ENCODE measurements at regions not wholly inside any gene's neighbourhood (a gene's known extent, or its start where the extent isn't known, plus 50 kb on each side); places are given as distances from the start of the nearest gene placed in this dataset.

DNA sequence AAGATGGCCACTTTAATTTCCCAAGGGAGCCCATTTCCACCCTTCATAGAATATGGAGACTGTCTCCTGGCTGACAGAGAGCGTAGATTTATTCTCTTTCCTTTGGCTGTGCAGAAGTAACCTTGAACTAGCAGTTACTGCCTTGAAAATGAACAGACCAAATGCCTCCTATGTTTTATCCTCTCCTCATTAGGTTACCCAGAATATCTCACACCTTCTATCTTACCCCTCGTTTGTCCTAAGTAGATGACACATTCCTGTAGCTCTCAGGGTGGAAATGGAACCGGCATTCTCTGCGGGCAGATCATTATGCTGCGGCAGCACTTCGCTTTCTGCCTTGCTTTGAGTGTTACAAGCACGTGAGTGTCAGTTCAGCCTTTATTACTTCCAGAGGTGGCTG, 336.5 kb downstream of the DCDC2C start:
- Histone ChIP-seq H3K9me3 (ENCODE audit: control insufficient read depth, insufficient read depth, low read depth, low read length) (peaks cover 44% of the 10 kb centered on the region), H3K36me3 (ENCODE audit: control insufficient read depth, insufficient read depth, low read length) (no peaks in the 10 kb centered on the region), H3K27me3 (ENCODE audit: control insufficient read depth, insufficient read depth, low read length) (no peaks in the 10 kb centered on the region), H3K27ac (ENCODE audit: low read depth, low read length) (no peak overlapping the region), H3K9ac (ENCODE audit: low read length) (no peak overlapping the region), H3K4me1 (ENCODE audit: control insufficient read depth, insufficient read depth, low read length) (no peaks in the 10 kb centered on the region), H3K4me3 (ENCODE audit: low read depth, low read length) (no peak overlapping the region)

DNA sequence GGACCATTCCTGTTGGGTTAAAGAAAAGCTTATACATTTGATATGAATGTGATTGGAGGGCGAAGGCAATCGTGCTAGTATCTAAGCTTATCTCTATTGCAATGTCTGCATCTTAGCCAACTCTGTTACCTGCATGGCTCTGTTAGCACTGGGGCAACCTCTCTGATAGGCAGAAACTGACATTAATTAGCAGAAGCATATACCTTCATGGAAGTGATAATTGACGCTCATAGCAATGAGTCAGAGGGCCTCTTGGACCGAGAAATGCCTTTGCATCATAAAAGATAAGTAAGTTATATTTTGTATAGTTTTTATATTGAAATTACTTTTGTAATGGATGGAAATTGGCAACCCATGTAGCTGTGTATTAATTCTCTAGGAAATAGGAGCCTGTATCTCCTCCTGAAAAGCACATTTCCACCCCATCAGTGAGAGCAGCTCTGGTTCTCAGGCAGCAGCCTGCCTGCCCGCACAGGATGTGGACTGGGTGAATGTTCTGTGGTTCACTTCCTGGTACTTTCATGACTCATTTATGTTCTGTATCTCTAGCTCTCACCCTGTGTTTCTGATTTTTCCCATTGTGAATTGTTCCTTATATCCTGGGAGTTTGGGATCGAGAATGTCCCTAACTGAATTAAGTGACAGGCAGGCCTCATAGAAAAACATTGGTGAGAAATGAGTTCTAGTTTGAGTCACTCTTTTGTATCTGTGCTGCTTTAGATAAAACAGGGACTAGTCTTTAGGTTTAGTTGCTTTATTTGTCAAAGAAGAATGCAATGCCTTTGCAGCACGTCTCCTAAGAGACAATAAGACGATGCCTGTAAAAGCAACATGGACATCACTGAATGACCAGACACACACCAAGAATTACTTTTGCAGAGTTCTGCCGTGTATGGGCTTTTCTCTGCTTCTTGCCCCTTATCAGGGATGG, 344.9 kb downstream of the DCDC2C start:
- Histone ChIP-seq H3K27me3 (ENCODE audit: control insufficient read depth, insufficient read depth, low read length) (no peaks in the 10 kb centered on the region), H3K9ac (ENCODE audit: low read length) (no peak overlapping the region), H3K4me1 (ENCODE audit: control insufficient read depth, insufficient read depth, low read length) (no peaks in the 10 kb centered on the region), H3K27ac (ENCODE audit: low read depth, low read length) (no peak overlapping the region), H3K4me3 (ENCODE audit: low read depth, low read length) (no peak overlapping the region), H3K9me3 (ENCODE audit: control insufficient read depth, insufficient read depth, low read depth, low read length) (peaks cover under 1% of the 10 kb centered on the region), H3K36me3 (ENCODE audit: control insufficient read depth, insufficient read depth, low read length) (no peaks in the 10 kb centered on the region)

DNA sequence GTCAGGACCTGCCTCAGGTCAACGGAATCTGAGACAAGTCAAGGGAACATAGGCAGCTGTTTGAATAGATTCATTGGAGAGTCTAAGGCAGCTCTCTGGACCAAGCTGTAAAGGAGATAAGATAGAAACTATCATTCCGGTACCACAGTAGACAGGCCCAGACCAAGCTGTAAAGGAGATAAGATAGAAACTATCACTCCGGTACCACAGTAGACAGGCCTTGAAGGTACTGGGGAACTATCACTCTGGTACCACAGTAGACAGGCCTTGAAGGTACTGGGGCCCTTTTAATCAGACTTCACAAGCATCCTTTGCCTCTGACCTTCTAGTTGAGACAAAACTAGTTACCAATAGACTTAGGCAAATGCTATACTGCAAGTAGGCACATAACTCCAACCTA, 346.1 kb downstream of the DCDC2C start:
- Histone ChIP-seq H3K27ac (ENCODE audit: low read depth, low read length) (no peak overlapping the region), H3K36me3 (ENCODE audit: control insufficient read depth, insufficient read depth, low read length) (no peaks in the 10 kb centered on the region), H3K9ac (ENCODE audit: low read length) (no peak overlapping the region), H3K9me3 (ENCODE audit: control insufficient read depth, insufficient read depth, low read depth, low read length) (no peaks in the 10 kb centered on the region; the same call in 1 of the 2 replicates), H3K4me1 (ENCODE audit: control insufficient read depth, insufficient read depth, low read length) (no peaks in the 10 kb centered on the region), H3K27me3 (ENCODE audit: control insufficient read depth, insufficient read depth, low read length) (no peaks in the 10 kb centered on the region), H3K4me3 (ENCODE audit: low read depth, low read length) (no peak overlapping the region)

DNA sequence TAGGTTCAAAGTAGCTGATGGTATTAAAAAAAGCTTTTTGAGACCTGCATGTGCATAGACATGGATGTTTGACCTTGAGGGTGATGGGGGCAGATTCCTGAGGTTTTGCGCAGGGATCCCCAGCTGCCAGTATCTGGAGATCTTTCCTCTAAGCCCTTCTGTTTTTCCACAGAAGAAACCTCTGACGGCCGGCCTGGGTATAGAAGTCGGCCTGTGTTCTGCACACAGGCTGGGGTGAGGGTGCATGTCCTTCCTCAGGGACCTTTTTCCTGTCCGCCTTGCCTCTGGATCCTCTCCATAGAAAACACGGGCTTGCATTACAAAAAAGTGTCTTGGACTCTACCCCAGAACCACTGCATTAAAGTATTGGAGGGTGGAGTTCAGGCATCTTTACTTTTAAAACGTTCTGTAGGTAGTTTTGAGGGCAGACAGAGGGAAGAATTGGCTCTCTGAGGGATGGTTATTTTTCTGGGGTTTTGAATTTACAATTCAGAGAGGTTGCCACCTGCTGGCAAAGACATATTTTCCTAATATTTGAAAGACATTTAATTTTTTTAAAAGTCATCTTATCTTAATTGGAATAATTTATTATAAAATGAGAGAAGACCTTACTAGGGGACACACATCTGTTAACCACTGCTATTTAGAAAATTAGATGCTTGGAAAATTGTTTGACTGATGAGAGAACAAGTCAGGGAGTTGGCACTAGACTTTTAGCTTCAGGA, 350.6 kb downstream of the DCDC2C start:
- no peaks in the 10 kb centered on the region for H3K4me1 ChIP-seq (ENCODE audit: control insufficient read depth, insufficient read depth, low read length)
- no peaks in the 10 kb centered on the region; the same call in 1 of the 2 replicates for H3K9me3 ChIP-seq (ENCODE audit: control insufficient read depth, insufficient read depth, low read depth, low read length)
- no peak overlapping the region for H3K4me3 ChIP-seq (ENCODE audit: low read depth, low read length)
- no peak overlapping the region for H3K27ac ChIP-seq (ENCODE audit: low read depth, low read length)
- H3K27me3 ChIP-seq (ENCODE audit: control insufficient read depth, insufficient read depth, low read length), result no peaks in the 10 kb centered on the region
- no peaks in the 10 kb centered on the region for H3K36me3 ChIP-seq (ENCODE audit: control insufficient read depth, insufficient read depth, low read length)
- no peak overlapping the region for H3K9ac ChIP-seq (ENCODE audit: low read length)

DNA sequence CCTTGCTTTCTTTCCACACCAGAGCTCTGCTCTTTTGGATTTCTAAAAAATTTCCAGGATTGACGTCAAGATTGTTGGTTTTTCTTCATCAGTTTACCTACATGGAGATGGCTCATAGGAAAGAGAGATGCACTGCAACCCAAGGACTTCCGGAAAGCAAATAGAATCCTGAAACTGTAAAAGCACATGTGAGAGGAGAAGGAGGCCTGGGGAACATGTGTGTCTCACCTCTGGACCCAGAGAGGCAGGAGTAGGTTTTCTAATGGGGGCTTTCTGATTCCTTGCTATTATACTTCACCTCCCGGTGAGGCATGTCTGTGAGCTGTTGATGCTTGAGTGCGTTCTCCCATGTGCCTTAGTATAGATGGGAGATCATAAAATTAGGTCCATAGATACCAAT, 362.8 kb downstream of the DCDC2C start:
- Histone ChIP-seq H3K36me3 (ENCODE audit: control insufficient read depth, insufficient read depth, low read length) (no peaks in the 10 kb centered on the region), H3K4me1 (ENCODE audit: control insufficient read depth, insufficient read depth, low read length) (peaks cover 8% of the 10 kb centered on the region; the same call in 1 of the 2 replicates), H3K27me3 (ENCODE audit: control insufficient read depth, insufficient read depth, low read length) (no peaks in the 10 kb centered on the region), H3K27ac (ENCODE audit: low read depth, low read length) (no peak overlapping the region), H3K4me3 (ENCODE audit: low read depth, low read length) (no peak overlapping the region), H3K9ac (ENCODE audit: low read length) (no peak overlapping the region), H3K9me3 (ENCODE audit: control insufficient read depth, insufficient read depth, low read depth, low read length) (peaks cover 3% of the 10 kb centered on the region; the same call in 1 of the 2 replicates)

DNA sequence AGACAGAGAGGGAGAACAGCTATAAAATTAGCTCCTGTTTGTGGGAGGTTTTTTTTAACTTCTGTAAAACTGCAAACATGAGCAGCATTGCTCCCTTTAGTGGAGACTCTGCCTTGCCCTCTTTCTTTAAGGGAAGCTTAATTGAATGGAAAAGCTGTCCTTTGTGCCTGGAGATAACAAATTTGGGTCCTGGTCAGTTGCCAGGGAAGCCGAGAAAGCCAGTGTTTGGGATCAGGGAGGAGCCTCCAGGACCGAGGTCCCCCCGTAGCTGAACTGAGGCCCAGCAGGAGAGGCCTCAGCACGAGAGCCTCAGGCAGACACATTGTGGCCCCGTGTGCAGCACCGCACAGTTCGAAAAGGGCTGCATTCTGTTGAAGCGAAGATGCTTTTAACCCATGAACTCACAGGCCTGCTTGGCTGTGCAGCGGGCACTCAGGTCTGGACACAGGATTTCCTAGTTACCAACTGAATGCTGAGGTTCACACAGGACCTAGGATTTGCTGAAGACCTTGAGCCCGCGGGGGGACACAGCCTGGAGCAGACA, 369.7 kb downstream of the DCDC2C start:
- Histone ChIP-seq H3K4me3 (ENCODE audit: low read depth, low read length) (no peak overlapping the region), H3K4me1 (ENCODE audit: control insufficient read depth, insufficient read depth, low read length) (no peaks in the 10 kb centered on the region), H3K27ac (ENCODE audit: low read depth, low read length) (no peak overlapping the region), H3K9ac (ENCODE audit: low read length) (no peak overlapping the region), H3K36me3 (ENCODE audit: control insufficient read depth, insufficient read depth, low read length) (no peaks in the 10 kb centered on the region), H3K27me3 (ENCODE audit: control insufficient read depth, insufficient read depth, low read length) (no peaks in the 10 kb centered on the region), H3K9me3 (ENCODE audit: control insufficient read depth, insufficient read depth, low read depth, low read length) (peaks cover 5% of the 10 kb centered on the region; the same call in 1 of the 2 replicates)

DNA sequence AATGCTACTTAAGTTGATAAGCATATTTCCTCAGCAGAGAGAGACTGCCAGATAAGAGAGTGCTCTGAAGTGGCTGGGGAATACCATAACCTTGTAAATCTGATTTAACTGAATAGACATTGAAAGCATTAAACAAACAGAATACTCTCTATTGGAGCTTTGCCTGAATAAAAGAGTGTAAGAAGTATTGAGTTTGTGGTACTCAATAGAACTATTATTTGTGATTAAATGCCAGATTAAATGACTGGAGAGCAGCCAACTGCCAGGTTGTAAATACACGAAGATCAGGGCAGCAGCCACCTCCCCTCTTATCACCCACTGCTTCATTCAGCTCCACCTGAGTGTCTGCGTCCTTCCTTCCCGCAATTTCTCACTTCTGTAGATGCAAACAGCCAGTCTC, 373.6 kb downstream of the DCDC2C start:
- Histone ChIP-seq H3K27ac (ENCODE audit: low read depth, low read length) (no peak overlapping the region), H3K4me1 (ENCODE audit: control insufficient read depth, insufficient read depth, low read length) (no peaks in the 10 kb centered on the region), H3K36me3 (ENCODE audit: control insufficient read depth, insufficient read depth, low read length) (no peaks in the 10 kb centered on the region), H3K4me3 (ENCODE audit: low read depth, low read length) (no peak overlapping the region), H3K27me3 (ENCODE audit: control insufficient read depth, insufficient read depth, low read length) (no peaks in the 10 kb centered on the region), H3K9ac (ENCODE audit: low read length) (no peak overlapping the region), H3K9me3 (ENCODE audit: control insufficient read depth, insufficient read depth, low read depth, low read length) (peaks cover 5% of the 10 kb centered on the region; the same call in 1 of the 2 replicates)

DNA sequence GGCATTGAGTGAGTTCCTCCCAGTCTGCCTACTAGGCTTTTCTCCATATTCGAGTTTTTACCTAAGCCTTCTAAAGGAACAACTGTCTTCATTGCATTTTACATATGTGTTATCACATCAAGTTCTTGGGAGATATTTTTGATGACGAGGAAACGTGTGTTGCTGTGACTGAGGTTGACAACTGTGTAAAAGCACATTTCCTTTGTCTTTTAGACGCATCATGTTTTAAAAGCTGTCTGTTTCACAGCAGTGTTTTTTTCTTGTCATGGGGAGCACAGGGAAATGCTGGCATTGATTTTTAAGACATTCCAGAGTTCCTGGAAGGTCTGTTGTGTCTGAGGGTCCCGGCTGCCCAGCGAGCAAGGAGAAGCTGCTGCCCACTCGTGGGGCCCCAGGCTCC, 381.8 kb downstream of the DCDC2C start:
- Histone ChIP-seq H3K4me1 (ENCODE audit: control insufficient read depth, insufficient read depth, low read length) (peaks cover 4% of the 10 kb centered on the region), H3K27me3 (ENCODE audit: control insufficient read depth, insufficient read depth, low read length) (no peaks in the 10 kb centered on the region), H3K9me3 (ENCODE audit: control insufficient read depth, insufficient read depth, low read depth, low read length) (no peaks in the 10 kb centered on the region), H3K36me3 (ENCODE audit: control insufficient read depth, insufficient read depth, low read length) (no peaks in the 10 kb centered on the region), H3K9ac (ENCODE audit: low read length) (no peak overlapping the region), H3K27ac (ENCODE audit: low read depth, low read length) (no peak overlapping the region), H3K4me3 (ENCODE audit: low read depth, low read length) (no peak overlapping the region)

DNA sequence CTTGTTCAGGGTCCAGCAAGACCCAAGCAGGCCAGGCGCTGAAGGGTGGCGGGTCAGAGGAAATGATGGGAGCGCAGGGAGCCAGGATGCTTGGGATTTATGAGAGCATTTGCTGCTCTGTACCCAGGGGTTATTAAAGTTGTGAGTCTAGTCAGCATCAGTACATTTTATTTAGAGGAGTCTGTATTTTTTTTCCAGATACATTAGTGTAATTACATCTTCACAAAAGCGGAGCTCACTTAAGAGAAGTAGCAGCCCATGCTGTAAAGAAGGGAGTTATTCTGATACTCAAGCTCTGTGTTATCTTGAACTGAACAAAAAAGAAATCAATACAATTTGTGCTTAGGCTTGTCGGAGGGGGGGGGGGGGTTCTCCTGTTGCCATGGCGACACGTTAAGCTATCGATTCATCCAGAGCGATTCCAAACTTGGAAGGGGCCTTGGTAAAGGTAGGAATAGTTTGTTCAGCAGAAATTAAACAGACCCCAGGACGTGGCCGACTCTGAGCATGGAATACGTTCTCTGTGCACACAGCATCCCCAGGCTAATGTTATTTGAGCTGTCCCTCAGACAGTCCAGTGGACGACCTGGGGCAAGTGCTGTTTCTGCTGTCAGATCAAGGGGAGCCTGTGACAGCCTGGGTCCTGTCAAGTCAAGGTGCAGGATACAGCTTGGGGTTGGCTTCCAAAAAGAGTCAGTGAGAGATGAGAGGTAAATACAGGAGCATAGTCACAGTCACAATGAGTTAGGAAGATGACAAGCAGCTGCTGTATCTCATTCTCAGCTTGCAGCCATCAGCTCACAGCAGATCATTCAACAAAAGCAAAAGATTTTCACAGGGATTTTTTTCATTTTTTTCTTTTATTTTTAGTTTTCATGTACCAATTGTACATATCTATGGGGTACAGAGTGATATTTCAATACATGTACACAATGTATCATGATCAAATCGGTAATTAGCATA, 387.6 kb downstream of the DCDC2C start:
- Histone ChIP-seq H3K9ac (ENCODE audit: low read length) (no peak overlapping the region), H3K9me3 (ENCODE audit: control insufficient read depth, insufficient read depth, low read depth, low read length) (no peaks in the 10 kb centered on the region), H3K36me3 (ENCODE audit: control insufficient read depth, insufficient read depth, low read length) (no peaks in the 10 kb centered on the region), H3K27me3 (ENCODE audit: control insufficient read depth, insufficient read depth, low read length) (no peaks in the 10 kb centered on the region), H3K4me1 (ENCODE audit: control insufficient read depth, insufficient read depth, low read length) (peaks cover 8% of the 10 kb centered on the region), H3K4me3 (ENCODE audit: low read depth, low read length) (no peak overlapping the region), H3K27ac (ENCODE audit: low read depth, low read length) (no peak overlapping the region)

DNA sequence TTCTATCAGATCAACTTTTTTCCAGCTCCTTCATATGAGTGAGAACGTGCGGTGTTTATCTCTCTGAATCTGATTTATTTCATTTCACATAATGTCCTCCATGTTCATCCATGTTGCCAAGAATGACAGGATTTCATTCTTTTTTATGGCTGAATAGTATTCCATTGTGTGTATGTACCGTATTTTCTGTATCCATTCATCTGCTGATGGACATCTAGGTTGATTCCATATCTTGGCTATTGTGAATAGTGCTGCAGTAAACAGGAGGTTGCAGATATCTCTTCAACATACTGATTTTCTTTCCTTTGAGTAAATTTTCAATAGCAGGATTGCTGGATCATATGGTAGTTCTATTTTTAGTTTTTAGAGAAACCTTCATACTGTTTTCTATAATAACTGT, 388.5 kb downstream of the DCDC2C start:
- Histone ChIP-seq H3K27ac (ENCODE audit: low read depth, low read length) (no peak overlapping the region), H3K27me3 (ENCODE audit: control insufficient read depth, insufficient read depth, low read length) (no peaks in the 10 kb centered on the region), H3K36me3 (ENCODE audit: control insufficient read depth, insufficient read depth, low read length) (no peaks in the 10 kb centered on the region), H3K4me3 (ENCODE audit: low read depth, low read length) (no peak overlapping the region), H3K4me1 (ENCODE audit: control insufficient read depth, insufficient read depth, low read length) (peaks cover 8% of the 10 kb centered on the region), H3K9ac (ENCODE audit: low read length) (no peak overlapping the region), H3K9me3 (ENCODE audit: control insufficient read depth, insufficient read depth, low read depth, low read length) (no peaks in the 10 kb centered on the region)

All from HUES6 (cell line).